Muscle layer of duodenum (tissue), 2 donors: ENCODE measurements at regions not wholly inside any gene's neighbourhood (a gene's known extent, or its start where the extent isn't known, plus 50 kb on each side); places are given as distances from the start of the nearest gene placed in this dataset.

ENCODE experiments used
- H3K27ac ChIP-seq: one replicate; pipeline ENCODE4 v1.7.0; 2013; ENCODE audit warnings: mild to moderate bottlenecking, low read length
- H3K27me3 ChIP-seq: one replicate; pipeline ENCODE4 v1.7.0; 2013; ENCODE audit warnings: low read depth, mild to moderate bottlenecking, control low read depth, low read length
- H3K36me3 ChIP-seq, 2 donors: one replicate each; pipeline ENCODE4 v1.7.0; 2013; ENCODE audit warnings: low read length in 2 of 2, control low read depth in 1 of 2, mild to moderate bottlenecking in 1 of 2; ENCODE audit not compliant: insufficient read depth in 2 of 2, control insufficient read depth in 1 of 2
- H3K4me1 ChIP-seq, 2 donors: one replicate each; pipeline ENCODE4 v1.7.0; 2013; ENCODE audit warnings: low read length in 2 of 2, mild to moderate bottlenecking in 2 of 2, control low read depth in 1 of 2, moderate library complexity in 1 of 2; ENCODE audit not compliant: insufficient read depth in 2 of 2, control insufficient read depth in 1 of 2
- H3K4me3 ChIP-seq, 2 donors: one replicate each; pipeline ENCODE4 v1.7.0; 2013; ENCODE audit warnings: low read length in 2 of 2, low read depth in 1 of 2, mild to moderate bottlenecking in 1 of 2
- H3K9me3 ChIP-seq, 2 donors: one replicate each; pipeline ENCODE4 v1.7.0; 2013; ENCODE audit warnings: low read length in 2 of 2, control low read depth in 1 of 2, mild to moderate bottlenecking in 1 of 2; ENCODE audit not compliant: control insufficient read depth in 1 of 2
- donor health status: healthy.

- Histone ChIP-seq H3K36me3 (no peaks in the 10 kb centered on the region), H3K27me3 (no peaks in the 10 kb centered on the region), H3K4me1 (peaks cover 4 to 6% of the 10 kb centered on the region in 2 donors), H3K4me3 (no peak overlapping the region), H3K9me3 (no peaks in the 10 kb centered on the region), H3K27ac (no peak overlapping the region)
Observed at GRCh38 chrX:39954851-39955250, 142.9 kb downstream of the BCOR start.

- H3K4me1 ChIP-seq = peaks cover 4 to 6% of the 10 kb centered on the region in 2 donors
- H3K27ac ChIP-seq = no peak overlapping the region
- no peaks in the 10 kb centered on the region for H3K36me3 ChIP-seq
- no peaks in the 10 kb centered on the region for H3K27me3 ChIP-seq
- H3K4me3 ChIP-seq = no peak overlapping the region
- H3K9me3 ChIP-seq = no peaks in the 10 kb centered on the region
Observed at GRCh38 chrX:39955625-39956024, 142.1 kb downstream of the BCOR start.

- Histone ChIP-seq H3K9me3 (no peaks in the 10 kb centered on the region), H3K4me3 (no peak overlapping the region), H3K4me1 (peaks cover 4 to 6% of the 10 kb centered on the region in 2 donors), H3K36me3 (no peaks in the 10 kb centered on the region), H3K27me3 (no peaks in the 10 kb centered on the region), H3K27ac (no peak overlapping the region)
Observed at GRCh38 chrX:39956803-39957394, 140.9 kb downstream of the BCOR start.

- no peak overlapping the region for H3K27ac ChIP-seq
- no peaks in the 10 kb centered on the region for H3K9me3 ChIP-seq
Observed at GRCh38 chrX:39957816-39958566, 139.8 kb downstream of the BCOR start.

GRCh38 chrX:39958850-39959249, 138.9 kb downstream of the BCOR start:
- Histone ChIP-seq H3K4me3 (no peak overlapping the region), H3K4me1 (peaks cover 4% of the 10 kb centered on the region in 2 donors), H3K27ac (no peak overlapping the region)

More at GRCh38 chrX:39957816-39958566, 139.8 kb downstream of the BCOR start:
- no peaks in the 10 kb centered on the region for H3K27me3 ChIP-seq
- peaks cover 4 to 6% of the 10 kb centered on the region in 2 donors for H3K4me1 ChIP-seq
- no peak overlapping the region for H3K4me3 ChIP-seq
- H3K36me3 ChIP-seq = no peaks in the 10 kb centered on the region

GRCh38 chrX:39960219-39960618, 137.5 kb downstream of the BCOR start:
- Histone ChIP-seq H3K36me3 (no peaks in the 10 kb centered on the region), H3K4me3 (no peak overlapping the region), H3K27ac (no peak overlapping the region), H3K9me3 (no peaks in the 10 kb centered on the region), H3K27me3 (no peaks in the 10 kb centered on the region), H3K4me1 (no peaks in the 10 kb centered on the region)

More at GRCh38 chrX:39958850-39959249, 138.9 kb downstream of the BCOR start:
- no peaks in the 10 kb centered on the region for H3K36me3 ChIP-seq
- no peaks in the 10 kb centered on the region for H3K27me3 ChIP-seq
- H3K9me3 ChIP-seq = no peaks in the 10 kb centered on the region

GRCh38 chrX:39961441-39961840, 136.3 kb downstream of the BCOR start:
- no peaks in the 10 kb centered on the region for H3K9me3 ChIP-seq
- no peaks in the 10 kb centered on the region for H3K36me3 ChIP-seq
- H3K27ac ChIP-seq = no peak overlapping the region
- H3K27me3 ChIP-seq = no peaks in the 10 kb centered on the region
- no peak overlapping the region for H3K4me3 ChIP-seq
- H3K4me1 ChIP-seq = no peaks in the 10 kb centered on the region

- H3K4me3 ChIP-seq = no peak overlapping the region
- no peaks in the 10 kb centered on the region for H3K27me3 ChIP-seq
- H3K4me1 ChIP-seq = no peaks in the 10 kb centered on the region
- no peaks in the 10 kb centered on the region for H3K9me3 ChIP-seq
- H3K36me3 ChIP-seq = no peaks in the 10 kb centered on the region
- no peak overlapping the region for H3K27ac ChIP-seq
Observed at GRCh38 chrX:39965051-39965573, 132.6 kb downstream of the BCOR start.

- Histone ChIP-seq H3K36me3 (no peaks in the 10 kb centered on the region), H3K27ac (no peak overlapping the region), H3K4me3 (no peak overlapping the region), H3K9me3 (no peaks in the 10 kb centered on the region), H3K27me3 (no peaks in the 10 kb centered on the region), H3K4me1 (no peaks in the 10 kb centered on the region)
Observed at GRCh38 chrX:39966176-39966575, 131.6 kb downstream of the BCOR start.

GRCh38 chrX:39967348-39967747, 130.4 kb downstream of the BCOR start:
- H3K4me3 ChIP-seq = no peak overlapping the region
- H3K4me1 ChIP-seq = no peaks in the 10 kb centered on the region
- no peaks in the 10 kb centered on the region for H3K27me3 ChIP-seq
- H3K9me3 ChIP-seq = peaks cover 0 to 5% of the 10 kb centered on the region in 2 donors
- H3K36me3 ChIP-seq = no peaks in the 10 kb centered on the region
- no peak overlapping the region for H3K27ac ChIP-seq

GRCh38 chrX:39969099-39969818, 128.5 kb downstream of the BCOR start:
- Histone ChIP-seq H3K4me3 (no peak overlapping the region), H3K9me3 (peaks cover 0 to 5% of the 10 kb centered on the region in 2 donors), H3K36me3 (no peaks in the 10 kb centered on the region), H3K27me3 (no peaks in the 10 kb centered on the region), H3K4me1 (no peaks in the 10 kb centered on the region), H3K27ac (no peak overlapping the region)
